Fibroblast of lung (primary cell): ENCODE measurements at regions not wholly inside any gene's neighbourhood (a gene's known extent, or its start where the extent isn't known, plus 50 kb on each side); places are given as distances from the start of the nearest gene placed in this dataset.

ENCODE experiments used
- CTCF ChIP-seq, 2 donors: IDR thresholded peaks in 1 of 2; conservative IDR thresholded peaks in 1 of 2; 1 replicate in 1 of 2; 2 replicates in 1 of 2; pipeline ENCODE4 v1.5.1; 2011 to 2012; ENCODE audit warnings: low read length in 2 of 2, control low read depth in 1 of 2, inconsistent platforms in 1 of 2, low read depth in 1 of 2, mild to moderate bottlenecking in 1 of 2
- EZH2 ChIP-seq: IDR thresholded peaks from 2 replicates; pipeline ENCODE4 v1.5.1; 2012; ENCODE audit warnings: low read length, control low read depth, mild to moderate bottlenecking; ENCODE audit errors: missing control alignments

- no peak for TF ChIP-seq EZH2
- no peak for TF ChIP-seq CTCF (conservative IDR thresholded peaks at IDR 0.05 in 1 of 2, IDR thresholded peaks at IDR 0.05 in 1 of 2; ENCODE audit: low read depth in 1 of 2, low read length in 2 of 2)
Measured at GRCh38 chr1:70495370-70495769, 84.3 kb downstream of the CTH start.
